Fibroblast of villous mesenchyme (primary cell): ENCODE measurements at regions not wholly inside any gene's neighbourhood (a gene's known extent, or its start where the extent isn't known, plus 50 kb on each side); places are given as distances from the start of the nearest gene placed in this dataset.

ENCODE experiments used
- DNase-seq: peaks from one replicate; pipeline ENCODE4 v3.0.0-alpha.2; 2010; ENCODE audit warnings: low read depth
- H3K4me3 ChIP-seq: 2 replicates; pipeline ENCODE4 v1.5.1; 2011; ENCODE audit warnings: low read depth, mild to moderate bottlenecking, low read length
- CTCF ChIP-seq: IDR thresholded peaks from 2 replicates; pipeline ENCODE4 v1.5.1; 2012; ENCODE audit warnings: low read depth, mild to moderate bottlenecking, low read length; ENCODE audit not compliant: insufficient read depth

DNA sequence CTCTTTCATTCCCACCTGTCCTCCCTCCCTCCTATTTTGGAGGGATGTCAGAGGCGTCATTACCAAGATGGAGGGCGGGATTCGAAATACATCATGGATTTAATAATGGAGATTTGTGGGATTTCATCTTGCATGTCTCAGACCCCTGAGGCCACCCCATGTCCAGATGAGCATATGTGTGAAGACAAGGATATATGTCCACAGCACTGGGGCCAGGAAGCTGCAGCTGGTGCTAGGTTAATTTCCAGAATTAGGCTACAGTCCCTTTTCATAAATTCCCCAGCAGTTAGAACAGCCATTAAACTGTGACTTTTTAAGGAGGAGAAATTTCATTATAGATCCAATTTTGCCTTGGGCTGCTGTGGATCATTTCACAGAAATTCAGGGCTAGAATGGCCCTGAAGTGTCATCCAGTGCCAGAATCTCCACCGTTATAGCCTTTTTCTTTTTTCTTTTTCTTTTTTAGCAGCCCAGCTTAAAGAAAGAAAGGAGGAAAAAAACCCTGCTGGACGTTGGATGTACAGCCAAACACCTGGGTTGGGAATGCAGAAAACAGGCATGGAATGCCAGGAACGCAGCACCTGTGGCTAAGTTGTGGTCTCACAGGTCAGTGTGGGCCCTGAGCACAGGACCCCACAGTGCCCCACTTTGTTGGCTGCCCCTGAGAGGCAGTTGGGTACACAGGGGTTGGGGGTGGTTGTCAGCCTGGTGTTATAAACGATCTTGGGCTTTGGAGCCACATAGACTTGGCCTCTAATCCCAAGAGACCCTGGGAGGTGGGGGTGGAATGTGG is 50.2 kb upstream of the CXCL14 start:
- H3K4me3 ChIP-seq = no peak overlapping the region
- DNase-seq = no peak
- no peak for TF ChIP-seq CTCF
